BJ (cell line): ENCODE measurements at regions not wholly inside any gene's neighbourhood (a gene's known extent, or its start where the extent isn't known, plus 50 kb on each side); places are given as distances from the start of the nearest gene placed in this dataset.

Experiments
- CTCF ChIA-PET: fragments of 350-600 bp; formaldehyde crosslinking; extraction: SDS; loops from one replicate; lab custom pipeline; 2021; ENCODE audit warnings: antibody characterized with exemption, inconsistent platforms; lab: Yijun Ruan, JAX
- POLR2A ChIA-PET: fragments of 300-600 bp; sonication (Branson Sonifier 250); formaldehyde crosslinking; extraction: SDS; loops from one replicate; lab custom pipeline; 2021; ENCODE audit warnings: antibody characterized with exemption; lab: Charles Lee
- DNase-seq: peaks from one replicate; pipeline ENCODE4 v3.0.0-alpha.2; 2011; ENCODE audit warnings: low read depth
- H3K27me3 ChIP-seq: 2 replicates; pipeline ENCODE4 v1.6.0; 2011; ENCODE audit warnings: low read length; ENCODE audit not compliant: control insufficient read depth, insufficient read depth
- H3K36me3 ChIP-seq: 2 replicates; pipeline ENCODE4 v1.5.1; 2011; ENCODE audit warnings: low read length; ENCODE audit not compliant: control insufficient read depth, insufficient read depth
- H3K4me3 ChIP-seq: 2 replicates; pipeline ENCODE4 v1.5.1; 2011; ENCODE audit warnings: low read depth, mild to moderate bottlenecking, control low read depth, low read length
- TF ChIP-seq, protein P1 (sequence below): IDR thresholded peaks from 2 replicates; pipeline ENCODE4 v1.5.1; 2011; ENCODE audit warnings: low read depth, mild to moderate bottlenecking, control low read depth, inconsistent platforms, low read length, moderate library complexity; ENCODE audit not compliant: insufficient read depth

DNA sequence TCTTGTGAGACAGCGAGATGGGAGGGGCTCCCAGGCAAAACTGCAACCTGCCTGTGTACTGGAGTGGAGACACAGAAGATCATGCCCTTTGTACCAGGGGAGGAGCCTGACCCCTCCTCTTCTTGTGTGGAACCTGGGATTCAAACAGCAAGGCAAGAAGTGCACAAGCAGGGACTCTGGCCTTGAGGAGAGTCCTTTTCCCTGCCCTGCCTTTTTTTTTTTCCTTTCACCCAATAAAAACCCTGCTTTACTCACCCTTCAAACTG lies 251.8 kb upstream of the OPRM1 start:
- TF ChIP-seq, protein P1, sequence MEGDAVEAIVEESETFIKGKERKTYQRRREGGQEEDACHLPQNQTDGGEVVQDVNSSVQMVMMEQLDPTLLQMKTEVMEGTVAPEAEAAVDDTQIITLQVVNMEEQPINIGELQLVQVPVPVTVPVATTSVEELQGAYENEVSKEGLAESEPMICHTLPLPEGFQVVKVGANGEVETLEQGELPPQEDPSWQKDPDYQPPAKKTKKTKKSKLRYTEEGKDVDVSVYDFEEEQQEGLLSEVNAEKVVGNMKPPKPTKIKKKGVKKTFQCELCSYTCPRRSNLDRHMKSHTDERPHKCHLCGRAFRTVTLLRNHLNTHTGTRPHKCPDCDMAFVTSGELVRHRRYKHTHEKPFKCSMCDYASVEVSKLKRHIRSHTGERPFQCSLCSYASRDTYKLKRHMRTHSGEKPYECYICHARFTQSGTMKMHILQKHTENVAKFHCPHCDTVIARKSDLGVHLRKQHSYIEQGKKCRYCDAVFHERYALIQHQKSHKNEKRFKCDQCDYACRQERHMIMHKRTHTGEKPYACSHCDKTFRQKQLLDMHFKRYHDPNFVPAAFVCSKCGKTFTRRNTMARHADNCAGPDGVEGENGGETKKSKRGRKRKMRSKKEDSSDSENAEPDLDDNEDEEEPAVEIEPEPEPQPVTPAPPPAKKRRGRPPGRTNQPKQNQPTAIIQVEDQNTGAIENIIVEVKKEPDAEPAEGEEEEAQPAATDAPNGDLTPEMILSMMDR, result no peak
- H3K27me3 ChIP-seq, result no peaks in the 10 kb centered on the region
- no peaks in the 10 kb centered on the region for H3K36me3 ChIP-seq
- no peak overlapping the region for H3K4me3 ChIP-seq
- POLR2A ChIA-PET, result no interaction called here
- CTCF ChIA-PET, result no interaction called here
- DNase-seq, result no peak

DNA sequence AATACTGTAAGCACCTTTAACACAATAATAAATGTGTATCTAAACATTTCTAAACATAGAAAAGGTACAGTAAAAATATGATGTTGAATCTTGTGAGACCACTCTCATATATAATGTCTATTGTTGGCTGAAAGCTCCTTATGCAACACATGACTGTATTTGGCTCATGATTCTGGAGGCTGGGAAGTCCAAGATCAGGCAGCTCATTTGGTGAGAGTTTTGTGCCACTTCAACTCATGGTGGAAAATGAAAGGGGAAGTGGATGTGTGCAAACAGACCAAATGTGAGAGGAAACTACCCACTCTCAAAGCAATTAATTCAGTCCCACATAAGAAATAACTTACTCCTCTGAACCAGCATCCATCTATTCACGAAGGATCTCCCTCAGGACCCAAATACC lies 257.7 kb upstream of the OPRM1 start:
- DNase-seq, result no peak
- Histone ChIP-seq H3K4me3 (no peak overlapping the region), H3K36me3 (no peaks in the 10 kb centered on the region), H3K27me3 (no peaks in the 10 kb centered on the region)
- TF ChIP-seq, protein P1, result no peak
- POLR2A ChIA-PET, result no interaction called here
- CTCF ChIA-PET, result no interaction called here

DNA sequence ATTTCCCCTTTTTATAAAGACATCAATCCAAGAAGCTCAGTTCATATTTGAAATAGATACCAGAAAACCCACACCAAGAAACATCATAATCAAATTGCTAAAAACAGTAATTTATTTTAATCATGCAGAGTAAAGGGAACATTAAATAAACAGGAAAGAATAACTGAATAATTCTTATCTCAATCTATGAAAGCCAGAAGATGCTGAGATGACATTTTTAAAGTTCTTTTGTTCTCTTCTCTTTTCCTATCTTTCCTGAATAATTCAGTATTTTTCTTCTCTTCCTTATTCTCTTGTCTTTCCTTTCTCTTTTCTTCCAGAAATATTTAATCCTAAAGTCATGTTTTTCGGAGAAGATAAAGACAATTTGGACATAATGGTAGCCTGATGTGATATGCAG lies 259.0 kb upstream of the OPRM1 start:
- no peak for DNase-seq
- CTCF ChIA-PET, result no interaction called here
- Histone ChIP-seq H3K4me3 (no peak overlapping the region), H3K36me3 (no peaks in the 10 kb centered on the region), H3K27me3 (no peaks in the 10 kb centered on the region)
- POLR2A ChIA-PET, result no interaction called here
- TF ChIP-seq, protein P1, result no peak

DNA sequence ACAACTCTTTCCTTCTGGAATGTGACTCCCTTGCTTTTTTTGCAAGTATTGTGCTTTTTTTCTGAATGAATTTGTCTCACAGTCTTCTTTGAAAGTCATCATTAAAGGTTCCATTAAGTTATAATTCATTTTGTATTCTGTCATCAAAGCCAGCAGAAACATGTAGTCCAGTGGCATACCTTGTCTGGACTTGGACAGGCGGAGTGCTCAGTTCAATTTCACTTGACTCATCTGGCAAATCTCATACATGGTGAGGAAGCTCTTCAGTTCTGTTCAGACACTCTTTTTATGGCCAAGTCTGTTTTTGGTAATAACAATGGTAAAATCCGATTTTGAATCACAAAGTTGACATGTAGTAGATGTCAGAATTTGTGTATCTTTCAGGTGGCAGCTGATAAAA lies 260.8 kb upstream of the OPRM1 start:
- Histone ChIP-seq H3K27me3 (no peaks in the 10 kb centered on the region), H3K36me3 (no peaks in the 10 kb centered on the region), H3K4me3 (no peak overlapping the region)
- CTCF ChIA-PET, result no interaction called here
- DNase-seq, result no peak
- POLR2A ChIA-PET, result no interaction called here
- TF ChIP-seq, protein P1, result no peak

DNA sequence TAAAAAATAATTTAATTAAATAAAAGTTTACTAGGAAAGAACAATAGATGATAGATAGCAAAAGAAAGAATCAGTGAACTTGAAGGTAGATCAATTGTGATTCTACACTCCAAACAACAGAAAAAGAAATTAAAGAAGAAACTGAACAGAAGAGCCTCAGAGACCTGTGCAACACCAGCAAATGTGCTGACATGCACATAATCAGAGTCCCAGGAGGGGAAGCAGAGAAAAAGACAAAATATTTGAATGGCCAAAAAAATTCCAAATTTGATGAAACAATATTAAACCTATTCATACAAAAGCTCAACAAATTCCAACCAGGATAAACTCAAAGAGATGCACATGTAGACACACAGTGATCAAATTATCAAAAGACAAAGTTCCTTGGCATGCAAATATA lies 267.5 kb upstream of the OPRM1 start:
- ChIA-PET CTCF (no interaction called here), POLR2A (no interaction called here)
- no peak overlapping the region for H3K4me3 ChIP-seq
- no peaks in the 10 kb centered on the region for H3K36me3 ChIP-seq
- TF ChIP-seq, protein P1, result no peak
- no peak for DNase-seq
- no peaks in the 10 kb centered on the region for H3K27me3 ChIP-seq

DNA sequence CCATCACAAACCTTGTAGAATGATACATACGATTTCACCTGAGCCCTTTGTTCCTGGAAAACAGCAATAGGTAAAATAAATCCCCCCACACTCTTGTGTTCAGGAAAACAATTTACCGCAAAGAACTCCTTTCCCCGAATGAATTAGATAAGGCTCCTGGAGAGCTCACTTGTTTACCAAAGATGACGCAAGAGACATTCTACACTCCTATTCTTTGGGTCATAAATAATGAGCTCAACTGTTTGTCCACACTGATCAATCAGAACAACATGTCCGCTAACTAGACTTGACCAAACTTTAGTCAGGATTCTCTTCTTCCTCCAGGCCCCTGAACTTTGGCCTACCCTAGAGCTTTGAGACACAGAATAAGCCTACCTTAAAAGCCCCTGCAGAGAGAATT lies 271.9 kb upstream of the OPRM1 start:
- CTCF ChIA-PET, result no interaction called here
- H3K27me3 ChIP-seq, result no peaks in the 10 kb centered on the region
- no peaks in the 10 kb centered on the region for H3K36me3 ChIP-seq
- POLR2A ChIA-PET, result no interaction called here
- TF ChIP-seq, protein P1, result no peak
- DNase-seq, result no peak
- H3K4me3 ChIP-seq, result no peak overlapping the region
